EH (cell line): ENCODE measurements at regions not wholly inside any gene's neighbourhood (a gene's known extent, or its start where the extent isn't known, plus 50 kb on each side); places are given as distances from the start of the nearest gene placed in this dataset.

Source experiments
- DNase-seq: peaks from one replicate; pipeline ENCODE4 v3.0.0-alpha.2; 2015; ENCODE audit warnings: low read depth

DNA sequence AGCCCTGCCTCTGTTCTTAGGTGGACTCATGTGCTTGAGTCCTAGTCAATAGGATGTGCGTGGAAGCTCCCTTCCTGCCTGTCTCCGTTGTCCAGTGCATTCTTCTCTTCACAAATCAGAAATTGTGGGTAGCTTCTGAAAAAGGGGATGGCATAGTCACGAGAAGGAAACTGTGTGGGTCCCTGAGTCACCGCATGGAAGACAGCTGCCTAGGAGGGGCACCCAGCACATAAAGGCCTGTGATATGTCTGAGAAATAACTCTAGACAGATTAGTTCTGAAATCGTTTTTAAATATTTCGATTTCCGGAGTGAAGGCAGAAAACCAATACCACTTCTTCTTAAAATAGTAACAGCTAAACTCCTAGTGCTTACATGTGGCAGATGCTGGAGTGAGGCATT, 974.4 kb downstream of the BCL11B start:
- no peak for DNase-seq

DNA sequence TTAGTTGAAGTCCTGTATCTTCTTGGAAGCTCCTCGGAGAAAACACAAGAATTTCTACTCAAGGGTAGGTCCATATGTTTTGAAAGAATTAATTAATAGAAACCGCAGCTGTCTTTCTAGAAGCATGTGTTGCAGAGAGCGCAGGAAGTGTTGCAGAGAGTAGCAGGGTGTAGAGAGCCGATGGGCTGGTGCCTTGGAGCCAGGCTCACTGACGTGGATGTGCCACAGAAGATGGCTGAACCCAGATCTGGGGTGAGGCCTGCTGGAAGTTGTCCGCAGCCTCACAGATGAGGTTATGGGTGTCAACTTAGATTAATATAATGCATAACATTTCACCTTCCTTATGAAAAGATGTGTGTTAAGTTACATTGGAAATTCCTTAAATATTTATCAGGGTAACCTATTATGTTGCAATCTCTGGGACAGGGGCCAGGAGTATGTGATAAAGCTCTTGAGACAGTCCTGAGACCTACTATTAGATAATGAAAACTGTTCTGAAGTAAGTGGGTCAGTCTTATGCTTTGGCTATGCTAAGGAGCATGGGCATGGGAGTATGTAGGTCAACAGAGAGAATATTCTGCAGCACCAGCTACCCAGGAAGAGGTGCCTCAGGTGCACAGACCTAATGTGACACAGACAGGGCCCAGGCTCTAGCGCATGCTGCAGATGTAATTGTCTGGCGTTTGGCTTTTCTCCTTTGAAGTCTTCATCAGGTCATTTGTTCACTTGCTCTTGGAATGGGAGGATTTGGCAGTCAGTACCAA, 973.3 kb downstream of the BCL11B start:
- no peak for DNase-seq

DNA sequence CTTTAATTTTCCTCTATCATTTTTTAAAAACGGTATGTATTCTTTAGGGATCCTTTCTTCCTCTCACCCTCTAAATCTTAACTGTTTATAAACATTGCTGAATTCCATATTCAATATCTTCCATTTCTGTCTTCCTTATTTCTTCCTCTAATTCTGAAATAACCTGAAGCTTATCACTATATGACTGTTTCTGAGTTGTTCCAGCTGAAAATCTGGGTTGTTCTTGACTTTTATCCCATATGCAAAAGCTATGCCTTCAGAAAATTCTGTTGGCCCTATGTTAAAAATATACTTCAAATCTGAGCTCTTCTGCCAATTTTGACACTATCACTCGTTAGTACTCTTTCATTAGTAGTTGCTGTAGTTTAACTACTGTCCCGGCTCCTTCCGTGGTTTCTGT, 970.3 kb downstream of the BCL11B start:
- no peak for DNase-seq

DNA sequence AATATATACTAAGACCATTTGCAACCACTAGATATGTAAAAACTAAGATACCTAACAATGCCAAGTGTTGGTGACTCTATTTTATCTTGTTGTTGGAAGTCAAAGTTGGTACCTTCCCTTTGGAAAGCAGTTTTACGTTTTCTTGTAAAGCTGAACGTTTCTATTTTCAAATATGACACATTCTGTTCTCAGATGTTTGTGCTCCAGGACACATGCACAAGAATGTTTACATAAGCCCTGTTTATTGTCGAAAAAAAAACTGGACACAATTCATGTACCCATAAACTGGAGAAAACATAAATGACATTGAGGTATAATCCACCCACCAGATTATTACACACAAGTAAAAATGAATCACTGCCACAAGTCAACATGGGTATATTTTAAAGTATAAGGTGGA, 967.4 kb downstream of the BCL11B start:
- DNase-seq, result no peak

DNA sequence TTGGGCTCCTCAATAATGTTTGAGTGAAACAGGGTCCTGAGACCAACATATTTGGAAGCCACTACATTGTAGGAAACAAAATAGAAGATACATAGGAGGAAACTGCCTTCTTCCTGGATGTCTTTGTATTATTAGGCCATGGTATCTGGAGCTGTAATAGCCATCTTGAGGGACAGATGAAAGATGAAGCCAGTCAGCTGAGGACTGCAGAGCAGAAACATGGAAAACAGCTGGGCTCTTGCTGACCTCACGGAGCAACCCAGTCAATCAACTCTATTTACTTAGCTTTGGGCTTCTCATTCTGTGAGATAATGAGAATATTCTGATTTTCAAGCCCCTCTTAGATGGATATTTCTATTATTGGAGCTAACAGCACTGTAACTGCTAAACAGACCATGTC, 962.4 kb downstream of the BCL11B start:
- no peak for DNase-seq

DNA sequence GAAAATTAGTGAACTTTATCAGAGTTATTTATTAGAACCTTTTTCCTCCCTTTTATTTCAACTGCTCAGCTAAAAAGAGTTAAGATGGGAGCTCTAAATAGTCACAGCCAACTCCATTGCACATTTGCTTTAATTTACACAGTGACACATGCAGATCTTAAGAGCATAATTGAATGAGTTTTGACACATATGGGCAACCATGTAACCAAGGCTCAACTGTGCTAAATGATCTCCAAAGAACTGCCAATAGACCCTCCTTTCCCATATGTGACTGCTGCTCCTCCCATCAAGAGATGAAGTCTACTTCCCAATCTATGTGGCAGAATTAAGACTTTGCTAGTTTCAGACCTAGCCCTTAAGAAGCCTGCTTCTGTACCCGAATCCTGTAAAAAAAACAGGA, 960.0 kb downstream of the BCL11B start:
- no peak for DNase-seq

DNA sequence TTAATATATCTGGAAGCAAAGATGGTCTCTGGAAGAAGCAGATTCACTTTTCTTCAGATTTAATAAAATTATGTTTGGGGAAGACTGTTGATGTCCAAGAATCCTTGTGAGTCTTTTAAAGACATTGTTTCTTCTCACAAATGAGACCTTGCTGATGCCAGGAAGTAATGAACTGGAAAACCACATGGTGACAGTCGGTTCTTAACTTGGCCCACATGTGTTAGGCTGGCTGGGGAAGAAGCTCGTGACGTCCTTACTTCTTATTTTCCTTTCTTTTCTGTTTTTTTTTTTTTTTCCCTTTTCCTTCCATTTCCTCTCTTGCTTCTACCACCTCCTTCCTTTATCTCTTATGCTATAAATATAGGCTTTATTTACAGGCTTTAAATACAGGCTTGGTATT, 950.2 kb downstream of the BCL11B start:
- no peak for DNase-seq

DNA sequence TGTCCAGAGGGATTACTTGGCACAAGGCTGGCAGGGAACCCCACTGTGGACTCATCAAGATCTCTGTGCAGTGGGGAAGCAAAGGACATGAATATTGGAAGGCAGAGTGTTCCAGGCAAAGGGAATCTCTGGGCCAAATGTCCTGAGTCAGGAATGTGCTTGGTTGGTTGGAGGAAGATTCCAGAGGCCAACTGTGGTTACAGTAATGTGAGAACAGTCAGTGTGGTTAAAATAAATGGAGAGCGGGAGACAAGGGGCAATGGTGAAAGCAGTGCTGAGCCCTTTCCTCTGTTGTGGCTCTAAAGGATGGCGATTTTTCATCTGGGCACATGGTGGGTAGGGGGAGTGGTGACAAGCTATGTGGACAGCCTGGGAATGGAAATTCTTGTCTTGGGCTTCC, 948.2 kb downstream of the BCL11B start:
- no peak for DNase-seq

DNA sequence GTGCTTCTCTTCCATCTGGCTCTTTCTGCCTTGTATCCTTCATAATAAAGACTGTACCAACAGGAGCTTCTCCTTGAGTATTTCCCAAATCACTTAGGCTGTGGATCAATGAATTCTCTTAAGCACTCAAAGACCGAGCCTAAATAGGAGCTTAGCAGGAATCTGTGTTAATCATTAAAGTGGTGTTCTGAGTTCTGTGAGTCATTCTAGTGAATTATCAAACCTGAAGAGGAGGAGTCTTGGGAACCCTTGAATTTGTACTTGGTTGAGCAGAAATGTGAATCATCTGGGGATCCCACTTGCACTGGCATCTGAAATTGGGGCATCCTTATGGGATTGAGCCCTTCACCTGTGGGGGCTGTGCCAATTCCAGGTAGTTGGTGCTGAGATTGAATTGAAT, 946.2 kb downstream of the BCL11B start:
- DNase-seq, result no peak

DNA sequence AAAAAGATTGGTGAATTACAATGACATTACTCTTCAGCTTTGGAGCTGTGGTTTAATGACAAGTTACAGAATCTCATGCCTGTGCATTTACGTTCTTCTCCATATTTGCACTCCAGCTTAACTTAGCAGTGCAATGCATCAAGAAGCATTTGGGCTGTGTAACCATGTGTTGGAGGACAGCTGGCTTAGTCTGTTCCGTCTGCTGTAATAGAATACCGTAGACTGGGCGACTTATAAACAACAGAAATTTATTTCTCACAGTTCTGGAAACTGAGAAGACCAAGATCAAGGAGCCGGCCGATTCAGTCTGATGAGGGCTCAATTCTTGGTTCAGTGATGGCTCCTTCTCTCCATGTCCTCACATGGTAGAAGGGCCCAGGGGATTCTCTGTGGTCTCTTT, 943.5 kb downstream of the BCL11B start:
- DNase-seq, result no peak

DNA sequence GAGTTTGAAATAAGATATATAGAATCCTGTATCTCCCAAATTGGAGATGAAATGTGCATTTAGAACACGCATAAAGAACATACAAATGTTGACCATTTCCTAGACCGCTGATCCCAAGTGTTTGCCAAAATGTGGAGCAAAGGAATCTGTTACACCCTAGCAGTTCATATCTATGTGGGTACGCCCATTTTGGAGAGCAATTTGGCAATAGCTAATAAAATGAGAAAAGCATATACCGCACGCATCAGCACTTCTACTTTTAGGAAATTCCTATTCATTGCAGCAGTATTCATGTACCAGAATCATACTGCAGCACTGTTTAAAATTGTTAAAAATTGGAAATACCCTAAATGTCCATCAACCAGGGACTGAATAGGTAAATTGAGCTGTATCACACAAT, 937.8 kb downstream of the BCL11B start:
- DNase-seq, result no peak

DNA sequence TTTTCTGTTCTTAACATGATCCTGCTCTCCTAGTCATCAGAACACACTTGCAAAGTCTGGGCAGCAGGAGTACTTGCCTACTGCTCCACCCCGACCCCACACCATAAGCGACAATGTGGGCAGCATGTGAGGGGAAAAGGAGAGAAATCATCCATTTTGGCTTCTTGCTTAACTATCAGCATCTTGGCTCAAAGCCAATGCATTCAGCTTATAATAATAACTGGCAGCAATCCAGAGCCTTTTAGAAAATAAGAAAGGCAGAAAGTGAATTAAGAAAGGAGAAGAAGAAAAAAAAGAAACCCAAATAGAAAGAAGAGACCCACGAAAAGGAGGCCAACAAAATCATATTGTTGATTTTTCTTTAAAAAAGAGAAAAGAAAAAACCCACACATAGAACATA, 930.8 kb downstream of the BCL11B start:
- no peak for DNase-seq

DNA sequence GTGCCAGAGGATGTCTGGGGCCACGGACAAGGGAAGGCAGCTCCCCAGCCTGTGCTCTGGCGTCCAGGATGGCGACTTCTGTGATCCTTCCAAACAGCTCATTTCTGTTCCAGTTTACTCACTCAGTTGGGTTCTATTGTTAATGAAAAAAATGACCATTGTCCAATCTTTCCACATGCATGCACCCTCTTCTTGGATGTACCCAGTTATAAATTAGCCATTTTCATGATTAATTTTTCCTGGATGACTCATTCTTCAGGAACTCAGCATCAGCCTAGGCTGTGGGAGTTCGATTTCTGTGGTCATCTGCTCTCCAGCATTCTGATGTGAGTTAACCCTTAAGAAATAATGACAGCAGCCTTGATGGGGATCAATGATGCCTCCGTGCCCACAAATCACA, 926.8 kb downstream of the BCL11B start:
- DNase-seq, result no peak

DNA sequence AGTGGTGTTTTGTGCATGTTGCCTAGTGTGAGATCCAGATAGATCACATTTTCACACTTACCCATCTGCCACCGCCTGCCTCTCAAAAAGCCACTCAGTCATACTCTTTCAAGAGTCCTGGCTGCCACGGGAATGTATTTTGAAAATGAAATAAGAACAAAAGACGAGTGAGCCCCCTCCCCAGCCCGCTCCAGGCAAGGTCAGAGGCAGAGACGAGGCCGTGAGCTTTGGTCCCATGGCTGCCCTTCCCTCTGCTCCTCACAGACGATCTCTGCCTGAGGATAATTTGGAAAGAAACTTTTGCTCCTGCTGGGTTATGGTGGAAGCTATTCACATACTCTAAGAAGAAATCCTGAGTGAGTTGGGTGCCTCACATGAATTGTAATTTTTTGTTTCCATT, 924.3 kb downstream of the BCL11B start:
- no peak for DNase-seq

DNA sequence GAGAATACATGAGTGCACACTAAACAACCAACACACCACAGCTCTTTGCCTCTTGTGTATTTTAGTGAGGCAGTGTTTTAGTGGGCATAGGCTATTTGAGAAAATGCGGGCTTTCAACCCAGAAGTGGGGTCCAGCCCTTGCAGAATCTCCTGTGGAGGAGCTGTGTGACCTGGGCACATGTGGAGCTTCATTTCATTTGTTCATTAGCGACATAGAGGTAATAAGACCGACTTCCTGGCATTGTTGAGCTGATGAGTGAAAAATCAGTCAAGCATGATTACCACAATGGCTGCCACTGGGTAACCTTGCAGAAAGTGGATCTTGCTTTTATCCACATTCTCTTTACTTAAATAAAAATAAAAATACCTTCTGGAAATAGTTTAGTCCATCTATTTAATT, 923.5 kb downstream of the BCL11B start:
- no peak for DNase-seq

DNA sequence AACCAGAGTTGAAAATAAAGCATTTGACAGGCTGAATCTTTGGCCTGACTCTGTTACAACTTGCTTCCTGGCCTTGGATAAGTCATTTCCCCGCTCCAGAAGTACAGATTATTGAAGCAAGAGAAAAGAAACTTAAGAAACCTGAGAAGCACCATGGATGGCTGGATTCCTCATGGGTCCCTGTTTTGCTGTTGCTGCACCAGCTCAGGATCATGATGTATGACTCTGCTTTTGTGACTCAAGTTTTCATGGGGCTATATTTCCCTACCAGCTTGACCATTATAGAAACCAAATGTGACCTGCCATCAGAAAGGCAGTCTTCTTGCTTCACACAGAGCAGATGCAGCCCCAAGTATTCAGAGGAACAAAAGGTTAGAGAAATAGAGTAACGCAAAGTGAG, 921.8 kb downstream of the BCL11B start:
- no peak for DNase-seq

DNA sequence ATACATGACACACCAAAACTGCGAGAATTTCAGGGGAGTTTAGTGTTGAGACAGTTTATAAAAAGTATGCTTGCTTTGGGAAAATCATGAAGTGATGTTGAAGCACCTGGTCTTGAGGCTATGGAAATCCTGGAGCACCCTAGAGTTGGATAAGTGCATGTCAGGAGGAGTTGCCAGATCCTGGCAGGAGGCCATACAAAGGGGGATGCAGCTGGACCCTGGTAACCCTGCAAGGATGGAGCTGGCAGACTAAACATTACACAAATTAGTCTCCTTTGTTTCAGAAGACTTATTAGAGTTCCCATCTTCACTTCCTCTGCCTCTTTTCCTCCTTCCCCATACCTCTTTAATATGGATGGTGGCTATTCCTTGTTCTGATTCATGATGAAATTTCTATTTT, 907.0 kb downstream of the BCL11B start:
- no peak for DNase-seq

DNA sequence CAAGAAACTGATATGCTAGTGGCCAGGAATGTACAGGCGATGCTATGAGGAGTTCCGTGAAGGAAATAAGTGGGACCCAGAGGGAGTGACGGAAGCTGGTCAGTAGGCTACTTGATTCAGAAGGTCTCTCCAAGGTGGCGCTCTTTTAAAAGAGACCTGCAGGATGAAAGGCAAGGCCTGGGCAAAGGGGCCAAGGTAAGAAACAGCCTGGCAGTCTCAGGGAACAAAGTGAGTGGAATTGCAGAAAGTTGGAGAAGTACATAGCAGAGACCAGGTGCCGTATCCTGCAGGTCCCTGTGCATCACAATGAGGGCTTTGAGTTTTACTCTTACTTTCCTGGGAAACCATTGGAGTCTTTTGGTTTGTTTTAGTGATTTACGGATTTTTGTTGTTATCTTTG, 905.6 kb downstream of the BCL11B start:
- DNase-seq, result no peak

DNA sequence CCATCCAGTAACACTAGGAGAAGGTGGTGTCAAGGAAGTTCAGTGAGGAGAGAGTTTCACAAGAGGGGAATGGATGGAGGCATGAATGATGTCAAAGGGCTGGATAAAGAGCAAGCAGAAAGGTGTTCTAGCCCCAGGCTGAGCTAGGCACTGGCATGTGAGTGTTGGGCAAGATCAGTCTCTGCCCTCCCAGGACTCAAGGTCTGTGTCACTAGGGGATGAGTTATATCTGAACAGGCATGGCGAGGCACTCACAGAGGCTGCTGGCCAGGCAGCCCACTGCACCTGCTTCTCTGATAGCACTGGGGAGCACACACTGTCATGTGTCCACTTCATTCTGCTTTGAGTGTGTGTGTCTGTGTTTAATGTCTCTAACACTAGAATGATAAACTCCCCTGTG, 903.8 kb downstream of the BCL11B start:
- no peak for DNase-seq

DNA sequence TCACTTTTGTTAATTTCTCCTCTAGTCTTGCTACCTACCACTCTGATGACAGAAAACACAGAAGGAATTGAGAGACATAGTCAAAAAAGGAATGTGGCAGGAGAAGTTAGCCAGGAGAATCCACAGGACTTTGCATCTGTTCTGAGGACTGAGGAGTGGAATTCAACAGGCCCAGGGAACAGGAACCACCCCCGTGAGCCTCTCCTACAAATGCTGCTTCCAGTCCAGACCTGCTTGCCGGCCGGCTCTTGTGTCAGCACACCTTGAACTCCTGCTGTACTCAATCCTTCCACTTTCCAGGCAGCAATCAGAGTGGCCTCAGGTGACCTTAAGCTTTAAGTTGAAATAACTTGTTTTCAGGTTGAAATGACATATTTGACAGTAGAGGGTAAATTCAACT, 903.1 kb downstream of the BCL11B start:
- DNase-seq, result no peak

DNA sequence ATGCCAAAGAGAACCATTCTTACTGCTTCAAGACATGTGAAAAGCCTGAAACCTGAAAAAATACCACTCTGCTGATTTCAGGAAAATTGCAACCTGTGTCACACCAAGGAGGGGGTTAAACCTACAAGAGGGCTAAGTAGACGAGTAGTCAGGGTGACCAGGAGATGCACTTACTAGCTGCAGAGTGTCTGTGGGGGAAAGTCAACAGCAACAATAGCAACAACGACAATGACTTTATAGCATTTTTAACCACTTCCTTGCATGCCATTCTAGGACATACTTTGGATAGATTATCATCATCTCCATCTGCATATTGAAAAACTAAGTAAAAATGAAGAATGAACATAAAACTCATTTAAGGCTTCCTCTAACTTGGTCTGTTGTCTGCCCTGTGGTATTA, 902.7 kb downstream of the BCL11B start:
- no peak for DNase-seq

DNA sequence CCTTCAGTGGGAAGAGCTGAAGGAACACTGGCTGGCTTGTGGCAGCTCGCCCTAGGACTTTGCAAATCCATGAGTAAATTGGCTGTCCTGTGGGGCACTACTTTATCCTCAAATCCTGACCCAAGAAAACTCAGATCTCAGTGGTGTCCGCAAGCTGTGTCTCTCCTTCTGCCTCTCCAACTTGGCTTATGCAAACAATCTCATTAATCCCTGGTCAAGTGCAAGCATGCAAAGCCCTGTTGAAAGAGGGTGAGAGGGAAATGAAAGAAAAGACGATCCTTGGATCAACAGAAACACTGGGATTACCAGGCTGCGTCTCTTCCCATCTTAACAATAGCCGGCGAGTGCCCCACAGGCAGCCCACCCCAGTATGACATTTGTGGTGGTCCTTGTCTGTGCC, 901.6 kb downstream of the BCL11B start:
- DNase-seq, result no peak

DNA sequence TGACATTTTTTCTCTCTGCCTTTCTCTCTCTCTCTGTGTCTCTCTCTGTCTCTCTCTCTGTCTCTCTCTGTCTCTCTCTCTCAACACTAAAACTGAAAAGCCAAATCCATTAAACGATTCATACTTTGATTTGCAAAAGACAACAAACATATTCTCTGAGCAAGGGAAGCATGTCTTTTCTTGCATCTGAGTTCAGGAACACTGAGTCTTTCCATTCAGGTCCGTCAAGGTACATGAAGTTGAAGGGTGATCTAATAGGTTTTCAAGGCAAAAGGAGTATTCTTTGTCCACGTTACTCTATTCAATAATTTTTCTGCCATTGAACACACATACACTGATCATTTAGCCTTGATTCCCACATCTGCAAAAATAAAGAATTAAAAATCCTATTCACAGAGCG, 900.9 kb downstream of the BCL11B start:
- no peak for DNase-seq

DNA sequence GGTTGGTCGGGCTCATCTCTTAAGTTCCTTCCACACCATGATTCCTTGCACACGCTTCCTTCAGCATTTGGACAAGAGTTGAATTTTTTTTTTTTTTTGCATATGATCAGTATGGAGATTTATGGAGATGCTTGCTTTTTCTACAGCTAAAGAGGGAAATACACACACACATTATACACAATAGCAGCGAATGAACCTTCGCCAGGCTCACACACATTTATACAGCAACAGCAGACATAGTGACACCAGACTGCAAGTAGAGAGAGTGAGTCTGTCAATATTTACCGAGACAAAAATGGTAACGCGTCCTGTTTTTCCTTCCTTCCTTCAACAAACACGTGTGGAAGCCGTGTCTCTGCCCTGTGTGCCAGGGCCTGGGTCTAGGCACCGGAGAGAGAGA, 897.9 kb downstream of the BCL11B start:
- no peak for DNase-seq

DNA sequence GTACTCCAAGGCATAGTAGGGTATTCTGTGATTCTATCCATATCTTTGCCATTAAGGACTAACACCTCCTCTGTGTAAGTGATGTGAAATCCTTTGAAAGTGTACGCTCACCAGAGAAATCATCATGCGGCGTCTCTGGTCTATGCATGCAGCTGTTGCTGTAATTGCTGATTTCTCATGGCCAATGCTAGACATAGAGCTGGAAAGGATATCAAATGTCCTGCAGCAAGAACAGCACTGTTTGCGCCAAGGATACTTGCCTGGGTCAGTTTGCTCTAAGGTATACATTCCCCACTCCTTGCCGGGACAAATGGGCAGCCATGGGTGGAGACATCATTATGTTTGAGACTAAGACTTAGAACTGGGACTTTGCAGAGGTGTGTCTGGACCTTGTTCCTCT, 896.4 kb downstream of the BCL11B start:
- no peak for DNase-seq
